ENCODE measurements at regions not wholly inside any gene's neighbourhood (a gene's known extent, or its start where the extent isn't known, plus 50 kb on each side); places are given as distances from the start of the nearest gene placed in this dataset.
"Not testable (repeated sequence)": the region's sequence is repeated elsewhere in the genome, so short reads cannot be mapped to it uniquely, and the experiment has no call there.

DNA sequence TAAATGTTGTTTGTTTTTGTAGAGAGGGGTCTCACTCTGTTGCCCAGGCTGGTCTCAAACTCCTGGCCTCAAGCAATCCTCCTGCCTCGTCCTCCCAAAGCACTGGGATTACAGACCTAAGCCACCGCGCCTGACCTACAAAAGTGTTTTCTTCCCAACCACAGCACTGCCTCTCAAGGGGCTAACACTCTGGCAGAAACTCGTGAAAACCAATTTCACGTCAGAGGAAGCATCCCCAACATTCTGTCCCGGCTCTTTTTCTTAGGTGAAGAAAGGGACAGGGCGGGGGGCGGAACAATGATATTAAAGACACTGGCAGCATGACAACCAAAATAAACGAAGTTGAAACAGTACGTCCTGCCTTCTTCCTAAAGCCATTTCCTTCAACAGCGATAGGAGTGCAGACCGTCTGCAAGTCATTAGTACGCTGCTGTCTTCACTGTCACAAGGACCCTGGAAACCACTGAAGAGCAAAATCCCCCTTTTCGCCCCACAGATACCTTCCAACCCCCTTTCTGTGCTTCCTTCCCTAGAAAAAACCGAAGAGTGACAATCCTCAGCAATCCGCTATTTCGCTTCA, 79.5 kb upstream of the NBPF20 start:
- H3K9me3 Mint-ChIP-seq; H3K36me3 Mint-ChIP-seq (ENCODE audit: low read depth); H3K4me1 Mint-ChIP-seq (ENCODE audit: low read depth); H3K27ac Mint-ChIP-seq; intact Hi-C loops (cut with micrococcal nuclease); H3K27me3 Mint-ChIP-seq (ENCODE audit: insufficient read depth); H3K4me3 Mint-ChIP-seq; DNase-seq (ENCODE audit: low spot score): not testable (repeated sequence)

DNA sequence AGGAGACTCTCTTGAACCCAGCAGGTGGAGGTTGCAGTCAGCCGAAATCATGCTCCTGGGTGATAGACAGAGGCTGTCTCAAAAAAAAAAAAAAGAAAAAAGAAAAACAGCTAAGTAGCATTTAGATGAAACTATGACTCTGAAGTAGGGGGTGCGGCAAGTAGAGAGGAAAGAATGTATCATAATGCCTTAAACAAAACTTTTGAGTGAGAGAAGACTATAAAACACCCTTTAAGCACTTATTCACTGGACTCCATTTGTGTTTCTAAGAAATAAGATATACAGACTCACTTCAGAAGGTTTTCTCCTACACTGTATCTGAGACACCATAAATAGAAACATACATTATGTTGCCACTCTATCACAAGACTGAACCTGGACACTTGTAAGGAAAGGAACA, 78.9 kb upstream of the NBPF20 start:
- H3K36me3 Mint-ChIP-seq (ENCODE audit: low read depth); H3K27ac Mint-ChIP-seq; H3K27me3 Mint-ChIP-seq (ENCODE audit: insufficient read depth); H3K4me3 Mint-ChIP-seq; DNase-seq (ENCODE audit: low spot score); H3K4me1 Mint-ChIP-seq (ENCODE audit: low read depth); H3K9me3 Mint-ChIP-seq; intact Hi-C loops (cut with micrococcal nuclease): not testable (repeated sequence)

DNA sequence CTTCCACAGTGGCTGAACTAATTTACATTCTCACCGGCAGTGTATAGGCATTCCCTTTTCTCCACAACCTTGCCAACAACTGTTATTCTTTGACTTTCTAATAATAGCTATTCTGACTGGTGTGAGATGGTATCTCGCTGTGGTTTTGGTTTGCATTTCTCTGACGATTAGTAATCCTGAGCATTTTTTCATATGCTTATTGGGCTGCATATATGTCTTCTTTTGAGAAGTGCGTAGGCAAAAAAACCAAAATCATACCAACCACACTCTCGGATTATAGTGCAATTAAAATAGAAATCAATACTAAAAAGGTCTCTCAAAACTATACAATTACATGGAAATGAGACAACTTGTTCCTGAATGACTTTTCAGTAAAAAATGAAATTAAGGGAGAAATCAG, 74.8 kb upstream of the NBPF20 start:
- H3K36me3 Mint-ChIP-seq (ENCODE audit: low read depth); H3K4me3 Mint-ChIP-seq; intact Hi-C loops (cut with micrococcal nuclease); H3K4me1 Mint-ChIP-seq (ENCODE audit: low read depth); H3K27ac Mint-ChIP-seq; H3K9me3 Mint-ChIP-seq; H3K27me3 Mint-ChIP-seq (ENCODE audit: insufficient read depth); DNase-seq (ENCODE audit: low spot score): not testable (repeated sequence)

DNA sequence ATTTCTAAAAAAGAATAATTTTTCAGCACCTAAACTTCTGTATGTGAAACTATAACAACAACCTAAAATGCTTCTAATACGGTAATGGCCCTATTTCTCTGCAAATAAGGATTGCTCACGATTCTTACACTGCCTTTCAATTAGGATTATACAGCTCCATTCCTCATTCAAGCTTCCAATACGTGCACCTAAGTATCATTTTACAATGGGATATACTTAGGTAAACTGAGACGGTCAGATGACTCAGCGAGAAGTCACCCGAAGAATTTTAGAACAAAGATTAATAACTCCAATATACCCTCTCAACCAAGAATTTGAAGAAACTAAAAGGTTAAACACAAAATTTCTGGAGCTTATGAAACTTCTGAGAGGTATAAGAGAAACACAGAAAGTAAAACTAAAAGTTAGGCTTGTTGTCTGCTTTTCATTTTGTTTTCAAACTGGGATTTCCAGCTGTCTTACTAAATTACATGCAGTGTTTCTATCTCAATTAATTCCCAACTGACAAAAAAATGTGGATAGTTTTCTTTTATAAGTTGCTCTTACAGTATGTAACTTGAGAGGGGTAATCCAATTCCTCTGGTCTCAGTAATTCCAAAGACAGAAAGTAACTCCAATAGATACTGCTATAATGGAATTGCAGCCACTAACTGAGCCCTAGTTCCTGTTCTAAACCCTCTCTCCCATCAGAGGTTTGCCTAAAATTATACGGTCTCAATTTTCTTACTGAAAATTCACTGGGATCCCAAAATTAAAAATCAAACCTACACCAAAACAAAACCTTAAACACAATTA, 69.9 kb upstream of the NBPF20 start:
- H3K27me3 Mint-ChIP-seq (ENCODE audit: insufficient read depth); intact Hi-C loops (cut with micrococcal nuclease); H3K9me3 Mint-ChIP-seq; H3K4me3 Mint-ChIP-seq; DNase-seq (ENCODE audit: low spot score); H3K27ac Mint-ChIP-seq; H3K4me1 Mint-ChIP-seq (ENCODE audit: low read depth); H3K36me3 Mint-ChIP-seq (ENCODE audit: low read depth): not testable (repeated sequence)

DNA sequence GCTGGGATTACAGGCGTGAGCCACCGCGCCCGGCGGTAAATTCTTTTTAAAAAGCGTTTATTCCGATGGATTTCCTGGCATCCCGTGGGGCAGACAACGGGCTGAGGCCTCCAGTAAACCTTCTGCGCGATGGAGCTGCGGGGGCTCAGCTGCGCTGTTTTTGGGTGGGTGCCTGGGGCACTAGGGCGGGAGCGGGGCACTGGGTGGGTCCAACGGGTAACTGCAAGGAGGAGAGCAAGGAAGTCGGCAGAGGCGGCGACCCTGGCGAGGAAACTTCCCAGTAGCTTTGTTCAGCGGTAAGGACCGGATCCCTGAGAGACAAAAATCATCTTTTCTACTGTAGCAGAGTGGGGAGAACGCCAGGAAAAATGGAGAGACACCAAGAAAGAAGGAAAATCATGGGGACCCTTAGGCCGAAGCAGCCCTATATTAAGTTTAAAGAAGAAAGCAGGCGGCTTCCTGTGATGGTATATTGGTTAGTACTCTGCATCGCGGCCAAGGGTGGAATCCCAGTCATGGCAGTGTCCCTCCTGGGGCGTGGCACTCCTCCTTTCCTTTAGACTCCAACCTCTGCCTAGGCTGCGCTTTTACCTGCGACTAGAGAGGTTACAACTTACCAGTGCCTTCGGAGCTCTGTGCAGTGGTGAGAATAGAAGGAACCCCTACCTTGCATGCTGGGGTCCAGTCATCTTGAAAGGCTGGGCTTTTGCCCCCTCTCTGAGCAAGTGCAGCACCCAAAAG, 63.0 kb upstream of the NBPF20 start:
- H3K4me3 Mint-ChIP-seq: peak overlapping the region; percentile 57
- H3K9me3 Mint-ChIP-seq; H3K4me1 Mint-ChIP-seq (ENCODE audit: low read depth); H3K36me3 Mint-ChIP-seq (ENCODE audit: low read depth); intact Hi-C loops (cut with micrococcal nuclease); H3K27me3 Mint-ChIP-seq (ENCODE audit: insufficient read depth); H3K27ac Mint-ChIP-seq; DNase-seq (ENCODE audit: low spot score): not testable (repeated sequence)

DNA sequence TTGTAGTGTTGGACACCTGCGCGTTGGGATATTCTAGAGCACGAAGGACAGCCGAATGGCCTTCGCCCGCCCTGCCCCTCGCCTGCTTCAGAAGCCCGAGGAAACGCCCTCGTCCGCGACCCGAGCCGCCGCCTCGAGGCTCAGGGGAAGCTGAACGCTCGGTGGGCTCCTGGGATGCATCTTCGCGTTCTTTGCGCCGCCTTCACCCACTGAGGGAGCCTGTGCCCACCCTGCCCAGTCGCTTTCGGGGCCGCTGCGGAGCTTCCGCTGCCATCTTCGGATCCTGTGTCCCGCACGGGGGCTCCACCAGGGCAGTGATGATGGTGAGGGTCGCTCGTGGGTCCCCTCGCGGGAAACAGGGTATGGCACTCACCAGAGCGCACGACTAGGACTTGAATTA, 61.8 kb upstream of the NBPF20 start:
- H3K4me1 Mint-ChIP-seq (ENCODE audit: low read depth); H3K27me3 Mint-ChIP-seq (ENCODE audit: insufficient read depth); H3K9me3 Mint-ChIP-seq; DNase-seq (ENCODE audit: low spot score); H3K36me3 Mint-ChIP-seq (ENCODE audit: low read depth); intact Hi-C loops (cut with micrococcal nuclease); H3K27ac Mint-ChIP-seq: not testable (repeated sequence)
- peak overlapping the region; percentile 74 for H3K4me3 Mint-ChIP-seq

DNA sequence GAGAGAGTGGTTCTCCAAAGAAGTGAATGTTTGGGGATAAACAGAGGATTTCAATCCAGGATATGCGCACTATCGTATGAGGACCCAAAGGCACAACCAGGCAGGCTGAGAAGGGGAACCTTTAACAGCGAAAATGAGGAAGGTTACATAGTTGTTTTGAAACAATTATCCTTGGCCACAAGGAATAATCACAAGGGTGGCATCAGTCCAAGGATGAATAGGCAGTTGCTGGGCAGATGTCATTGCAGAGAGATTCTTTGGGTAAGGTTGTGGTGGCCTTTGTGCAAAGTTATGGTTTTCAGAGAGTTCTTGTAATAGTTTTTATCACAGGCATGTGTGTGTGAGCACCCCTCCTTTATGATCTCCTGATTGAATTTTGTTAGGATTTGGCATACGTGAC, 58.9 kb upstream of the NBPF20 start:
- H3K9me3 Mint-ChIP-seq; H3K4me1 Mint-ChIP-seq (ENCODE audit: low read depth); H3K27me3 Mint-ChIP-seq (ENCODE audit: insufficient read depth): not testable (repeated sequence)

DNA sequence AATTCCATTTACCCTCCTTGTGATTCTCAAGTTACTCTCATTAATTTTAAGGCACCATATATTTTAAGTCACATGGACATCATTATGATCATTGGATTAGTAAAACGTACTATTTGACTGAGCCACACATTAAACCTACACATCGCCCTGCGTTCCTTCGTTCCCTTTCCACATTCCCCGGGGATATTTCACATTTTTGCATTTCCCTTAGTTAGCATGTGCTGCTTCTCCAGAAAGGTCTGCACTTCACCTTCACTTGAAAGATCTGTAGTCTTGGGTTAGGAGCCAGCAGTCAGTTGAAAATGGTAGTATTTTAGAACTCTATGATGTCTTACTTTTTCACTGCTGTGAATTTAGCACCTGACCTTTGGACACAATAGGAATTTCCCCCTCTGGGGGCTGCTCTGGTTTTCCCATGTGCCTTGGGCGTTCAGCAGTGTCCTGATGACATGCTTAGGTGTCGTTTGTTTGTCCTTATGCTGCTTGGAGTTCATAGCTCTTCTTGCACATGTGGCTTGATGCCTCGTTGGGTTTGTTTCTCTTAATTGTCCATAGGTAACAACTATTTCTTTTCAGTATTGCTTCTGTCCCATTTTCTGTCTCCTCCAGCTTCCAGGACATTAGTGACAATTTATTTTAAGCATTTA, 56.9 kb upstream of the NBPF20 start:
- H3K27ac Mint-ChIP-seq; H3K9me3 Mint-ChIP-seq; intact Hi-C loops (cut with micrococcal nuclease); H3K27me3 Mint-ChIP-seq (ENCODE audit: insufficient read depth); DNase-seq (ENCODE audit: low spot score); H3K36me3 Mint-ChIP-seq (ENCODE audit: low read depth); H3K4me3 Mint-ChIP-seq; H3K4me1 Mint-ChIP-seq (ENCODE audit: low read depth): not testable (repeated sequence)

More for the DNA sequence above, 58.9 kb upstream of the NBPF20 start:
- DNase-seq (ENCODE audit: low spot score); intact Hi-C loops (cut with micrococcal nuclease); H3K4me3 Mint-ChIP-seq; H3K27ac Mint-ChIP-seq; H3K36me3 Mint-ChIP-seq (ENCODE audit: low read depth): not testable (repeated sequence)

DNA sequence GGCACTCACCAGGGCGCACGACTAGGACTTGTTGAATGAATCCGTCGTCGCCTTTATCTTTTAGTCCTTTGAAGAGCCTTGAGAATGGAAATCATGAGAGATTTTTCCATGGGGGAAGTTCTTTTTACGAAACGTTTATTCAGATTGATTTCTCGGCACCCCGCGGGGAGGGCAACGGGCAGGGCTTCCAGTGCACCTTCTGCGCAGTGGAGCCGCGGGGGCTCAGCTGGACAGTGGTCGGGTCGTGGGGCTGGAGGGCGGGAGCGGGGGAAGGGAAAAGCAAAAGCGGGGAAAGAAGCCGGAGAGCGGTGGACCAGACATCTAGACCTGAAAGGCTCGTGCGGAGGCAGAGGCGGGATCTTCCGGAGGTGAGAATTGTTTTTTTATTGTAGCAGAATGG, 50.6 kb upstream of the NBPF20 start:
- H3K9me3 Mint-ChIP-seq; DNase-seq (ENCODE audit: low spot score); H3K36me3 Mint-ChIP-seq (ENCODE audit: low read depth); intact Hi-C loops (cut with micrococcal nuclease); H3K27ac Mint-ChIP-seq; H3K4me1 Mint-ChIP-seq (ENCODE audit: low read depth): not testable (repeated sequence)
- Mint-ChIP-seq H3K4me3 (peak overlapping the region; percentile 73), H3K27me3 (ENCODE audit: insufficient read depth) (peaks cover 15% of the 10 kb centered on the region)

DNA sequence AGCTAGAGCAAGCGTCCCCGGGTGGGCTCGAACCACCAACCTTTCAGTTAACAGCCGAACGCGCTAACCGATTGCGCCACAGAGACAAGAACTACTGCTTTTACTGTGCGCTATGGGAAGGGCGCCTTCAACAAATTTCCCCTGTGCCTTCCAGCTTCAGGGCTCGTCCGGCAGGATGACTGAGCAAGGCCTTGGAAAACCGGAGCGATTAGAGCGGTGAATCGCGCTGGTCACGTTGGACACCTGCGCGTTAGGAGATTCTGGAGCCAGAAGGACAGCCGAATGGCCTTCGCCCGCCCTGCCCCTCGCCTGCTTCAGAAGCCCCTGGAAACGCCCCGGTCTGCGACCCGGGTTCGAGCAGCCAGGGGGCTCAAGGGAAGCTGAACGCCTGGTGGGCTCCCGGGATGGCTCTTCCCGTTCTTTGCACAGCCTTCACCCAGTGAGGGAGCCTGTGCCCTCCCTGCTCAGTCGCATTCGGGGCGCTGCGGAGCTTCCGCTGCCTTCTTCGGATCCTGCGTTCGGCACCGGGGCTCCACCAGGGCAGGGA, 50.0 kb upstream of the NBPF20 start:
- not testable (repeated sequence) for DNase-seq (ENCODE audit: low spot score)
- H3K27me3 Mint-ChIP-seq (ENCODE audit: insufficient read depth): peaks cover 15% of the 10 kb centered on the region
- H3K27ac Mint-ChIP-seq: peak overlapping the region; percentile 72

More for the DNA sequence above, 50.0 kb upstream of the NBPF20 start:
- peak overlapping the region; percentile 73 for H3K4me3 Mint-ChIP-seq
- H3K9me3 Mint-ChIP-seq; H3K4me1 Mint-ChIP-seq (ENCODE audit: low read depth); H3K36me3 Mint-ChIP-seq (ENCODE audit: low read depth); intact Hi-C loops (cut with micrococcal nuclease): not testable (repeated sequence)
